Panc1 (cell line): ENCODE measurements at regions not wholly inside any gene's neighbourhood (a gene's known extent, or its start where the extent isn't known, plus 50 kb on each side); places are given as distances from the start of the nearest gene placed in this dataset.

Experiments used
- ATAC-seq: fragments of 200-7000 bp; cut with Tn5 transposase; 2 replicates; pipeline ENCODE4 v1.9.1; 2020; ENCODE audit warnings: mild to moderate bottlenecking, moderate library complexity
- BruUV-seq: library from RNA; stranded (reverse); fragments of 400-500 nt; replicated peaks from 2 replicates; lab custom pipeline; 2021; lab: Mats Ljungman, UMichigan
- CTCF ChIA-PET: fragments of 300-600 bp; sonication (Branson Sonifier 250); formaldehyde crosslinking; loops from one replicate; lab custom pipeline; 2022; ENCODE audit warnings: antibody characterized with exemption; lab: Charles Lee
- POLR2A ChIA-PET: fragments of 300-600 bp; sonication (Branson Sonifier 250); formaldehyde crosslinking; loops from one replicate; lab custom pipeline; 2022; ENCODE audit warnings: antibody characterized with exemption; lab: Charles Lee
- DNase-seq: peaks from one replicate; pipeline ENCODE4 v3.0.0-alpha.2; 2010; ENCODE audit warnings: low read depth, low spot score
- H3K27ac ChIP-seq: 2 replicates; pipeline ENCODE4 v1.5.1; 2011; ENCODE audit warnings: mild to moderate bottlenecking, low read length, inconsistent platforms
- H3K27me3 ChIP-seq: fragments of 200-500 bp; sonication (Bioruptor generic); 2 replicates; pipeline ENCODE4 v1.6.0; 2014; ENCODE audit warnings: low read length, inconsistent platforms; ENCODE audit not compliant: control insufficient read depth, insufficient read depth
- H3K36me3 ChIP-seq: fragments of 200-500 bp; sonication (Bioruptor generic); 2 replicates; pipeline ENCODE4 v1.5.1; 2014; ENCODE audit warnings: inconsistent platforms, mild to moderate bottlenecking, low read length, moderate library complexity; ENCODE audit not compliant: control insufficient read depth, insufficient read depth
- H3K4me1 ChIP-seq: 2 replicates; pipeline ENCODE4 v1.5.1; 2011; ENCODE audit warnings: inconsistent platforms, mild to moderate bottlenecking, low read length, moderate library complexity; ENCODE audit not compliant: control insufficient read depth, insufficient read depth
- H3K4me3 ChIP-seq, 2 experiments: 2 replicates each; pipeline ENCODE4 v1.5.1; 2011 to 2012; ENCODE audit warnings: low read depth in 2 of 2, low read length in 2 of 2, mild to moderate bottlenecking in 2 of 2, inconsistent platforms in 1 of 2, moderate library complexity in 1 of 2
- H3K9me3 ChIP-seq: fragments of 200-500 bp; sonication (Bioruptor generic); 2 replicates; pipeline ENCODE4 v1.5.1; 2014; ENCODE audit warnings: low read depth, mild to moderate bottlenecking, inconsistent platforms, low read length, moderate library complexity; ENCODE audit not compliant: control insufficient read depth, insufficient read depth
- POLR2AphosphoS5 ChIP-seq: IDR thresholded peaks from 2 replicates; pipeline ENCODE4 v1.6.1; 2012; ENCODE audit warnings: mild to moderate bottlenecking, low read depth, low read length, moderate library complexity
- SIN3A ChIP-seq: IDR thresholded peaks from 2 replicates; pipeline ENCODE4 v1.6.1; 2012; ENCODE audit warnings: low read depth, mild to moderate bottlenecking, low read length, moderate library complexity, borderline replicate concordance; ENCODE audit not compliant: insufficient read depth
- TCF7L2 ChIP-seq: IDR thresholded peaks from 2 replicates; pipeline ENCODE4 v1.6.1; 2011; ENCODE audit warnings: mild to moderate bottlenecking, low read depth, low read length, inconsistent platforms
- in situ Hi-C: cut with HindIII; loops from 2 replicates; pipeline ENCODE4 v1.10.0; 2016; ENCODE audit warnings: low sequenced_read_pairs, low pct_unique_long_range_greater_than_20kb
- intact Hi-C: fragments of 100-400 bp; cut with micrococcal nuclease; formaldehyde crosslinking; loops from one replicate; pipeline ENCODE4 v1.10.0; 2022; ENCODE audit not compliant: unreplicated experiment
- TF ChIP-seq, protein P1 (sequence below), 2 experiments: IDR thresholded peaks; 2 replicates each; pipeline ENCODE4 v1.6.1; 2011 to 2012; ENCODE audit warnings: low read depth in 2 of 2, control low read depth in 1 of 2, low read length in 1 of 2, mild to moderate bottlenecking in 1 of 2, moderate library complexity in 1 of 2; ENCODE audit not compliant: insufficient read depth in 1 of 2
- TF ChIP-seq, protein P2 (sequence below): fragments of 450-650 bp; IDR thresholded peaks from 2 replicates; pipeline ENCODE4 v1.5.1; 2017; ENCODE audit warnings: mild to moderate bottlenecking

DNA sequence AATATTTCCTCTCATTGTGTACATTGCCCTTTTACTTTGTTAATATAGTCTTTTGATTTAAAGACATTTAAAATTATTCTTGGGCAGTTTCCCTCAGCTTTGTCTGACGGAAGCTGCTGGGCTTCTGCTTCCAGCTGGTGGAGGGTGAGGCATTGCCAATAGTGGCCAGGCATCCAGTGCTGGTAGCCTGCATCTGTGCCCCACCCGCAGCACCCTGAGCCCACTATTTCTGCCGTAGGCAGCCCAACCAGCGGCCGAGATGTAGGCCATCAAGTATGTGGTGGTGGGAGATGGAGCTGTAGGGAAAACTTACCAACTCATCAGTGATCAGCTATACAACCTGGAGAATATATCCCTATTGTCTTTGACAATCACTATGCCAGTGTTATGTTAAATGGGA lies 226.0 kb upstream of the SYNCRIP start:
- ATAC-seq (no peak), DNase-seq (no peak)
- in situ Hi-C loops (no loop called here), intact Hi-C loops (no loop called here)
- TF ChIP-seq SIN3A (no peak), TCF7L2 (no peak), POLR2AphosphoS5 (no peak)
- TF ChIP-seq, protein P1, sequence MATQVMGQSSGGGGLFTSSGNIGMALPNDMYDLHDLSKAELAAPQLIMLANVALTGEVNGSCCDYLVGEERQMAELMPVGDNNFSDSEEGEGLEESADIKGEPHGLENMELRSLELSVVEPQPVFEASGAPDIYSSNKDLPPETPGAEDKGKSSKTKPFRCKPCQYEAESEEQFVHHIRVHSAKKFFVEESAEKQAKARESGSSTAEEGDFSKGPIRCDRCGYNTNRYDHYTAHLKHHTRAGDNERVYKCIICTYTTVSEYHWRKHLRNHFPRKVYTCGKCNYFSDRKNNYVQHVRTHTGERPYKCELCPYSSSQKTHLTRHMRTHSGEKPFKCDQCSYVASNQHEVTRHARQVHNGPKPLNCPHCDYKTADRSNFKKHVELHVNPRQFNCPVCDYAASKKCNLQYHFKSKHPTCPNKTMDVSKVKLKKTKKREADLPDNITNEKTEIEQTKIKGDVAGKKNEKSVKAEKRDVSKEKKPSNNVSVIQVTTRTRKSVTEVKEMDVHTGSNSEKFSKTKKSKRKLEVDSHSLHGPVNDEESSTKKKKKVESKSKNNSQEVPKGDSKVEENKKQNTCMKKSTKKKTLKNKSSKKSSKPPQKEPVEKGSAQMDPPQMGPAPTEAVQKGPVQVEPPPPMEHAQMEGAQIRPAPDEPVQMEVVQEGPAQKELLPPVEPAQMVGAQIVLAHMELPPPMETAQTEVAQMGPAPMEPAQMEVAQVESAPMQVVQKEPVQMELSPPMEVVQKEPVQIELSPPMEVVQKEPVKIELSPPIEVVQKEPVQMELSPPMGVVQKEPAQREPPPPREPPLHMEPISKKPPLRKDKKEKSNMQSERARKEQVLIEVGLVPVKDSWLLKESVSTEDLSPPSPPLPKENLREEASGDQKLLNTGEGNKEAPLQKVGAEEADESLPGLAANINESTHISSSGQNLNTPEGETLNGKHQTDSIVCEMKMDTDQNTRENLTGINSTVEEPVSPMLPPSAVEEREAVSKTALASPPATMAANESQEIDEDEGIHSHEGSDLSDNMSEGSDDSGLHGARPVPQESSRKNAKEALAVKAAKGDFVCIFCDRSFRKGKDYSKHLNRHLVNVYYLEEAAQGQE (IDR thresholded peaks at IDR 0.05; ENCODE audit: insufficient read depth in 1 of 2, low read depth in 2 of 2, low read length in 1 of 2): no peak
- TF ChIP-seq, protein P2, sequence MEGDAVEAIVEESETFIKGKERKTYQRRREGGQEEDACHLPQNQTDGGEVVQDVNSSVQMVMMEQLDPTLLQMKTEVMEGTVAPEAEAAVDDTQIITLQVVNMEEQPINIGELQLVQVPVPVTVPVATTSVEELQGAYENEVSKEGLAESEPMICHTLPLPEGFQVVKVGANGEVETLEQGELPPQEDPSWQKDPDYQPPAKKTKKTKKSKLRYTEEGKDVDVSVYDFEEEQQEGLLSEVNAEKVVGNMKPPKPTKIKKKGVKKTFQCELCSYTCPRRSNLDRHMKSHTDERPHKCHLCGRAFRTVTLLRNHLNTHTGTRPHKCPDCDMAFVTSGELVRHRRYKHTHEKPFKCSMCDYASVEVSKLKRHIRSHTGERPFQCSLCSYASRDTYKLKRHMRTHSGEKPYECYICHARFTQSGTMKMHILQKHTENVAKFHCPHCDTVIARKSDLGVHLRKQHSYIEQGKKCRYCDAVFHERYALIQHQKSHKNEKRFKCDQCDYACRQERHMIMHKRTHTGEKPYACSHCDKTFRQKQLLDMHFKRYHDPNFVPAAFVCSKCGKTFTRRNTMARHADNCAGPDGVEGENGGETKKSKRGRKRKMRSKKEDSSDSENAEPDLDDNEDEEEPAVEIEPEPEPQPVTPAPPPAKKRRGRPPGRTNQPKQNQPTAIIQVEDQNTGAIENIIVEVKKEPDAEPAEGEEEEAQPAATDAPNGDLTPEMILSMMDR: no peak
- ChIA-PET POLR2A (no interaction called here), CTCF (no interaction called here)
- H3K27me3 ChIP-seq: no peaks in the 10 kb centered on the region
- H3K4me1 ChIP-seq: peaks cover 18% of the 10 kb centered on the region
- H3K36me3 ChIP-seq: no peaks in the 10 kb centered on the region
- no peaks in the 10 kb centered on the region for H3K9me3 ChIP-seq
- no peak overlapping the region for H3K27ac ChIP-seq
- no peak overlapping the region for H3K4me3 ChIP-seq
- no TSS peak for BruUV-seq

DNA sequence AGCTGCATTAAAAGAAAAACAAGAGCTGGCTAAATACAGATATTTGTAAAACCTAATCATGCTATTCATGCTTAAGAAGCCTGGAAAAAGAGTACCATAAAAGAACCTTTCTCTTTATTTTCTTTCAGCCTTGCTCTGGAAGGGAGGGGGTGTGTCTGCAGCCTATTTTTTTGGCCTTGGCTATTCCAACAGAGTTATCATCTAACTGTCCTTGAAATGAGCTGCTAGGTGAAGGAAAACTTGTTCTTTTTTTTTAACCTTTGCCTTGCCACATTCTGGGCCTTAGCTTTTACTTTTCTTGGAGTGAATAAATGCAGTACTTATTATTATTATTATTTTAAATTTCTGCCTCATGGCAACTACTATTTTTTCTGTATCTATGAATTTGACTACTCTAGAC lies 224.9 kb upstream of the SYNCRIP start:
- no peaks in the 10 kb centered on the region for H3K36me3 ChIP-seq
- H3K9me3 ChIP-seq: no peaks in the 10 kb centered on the region
- intact Hi-C loops: no loop called here
- no peak overlapping the region for H3K4me3 ChIP-seq
- DNase-seq: no peak
- H3K4me1 ChIP-seq: peaks cover 18% of the 10 kb centered on the region
- no TSS peak for BruUV-seq
- no peak overlapping the region for H3K27ac ChIP-seq
- CTCF ChIA-PET: no interaction called here
- ATAC-seq: no peak
- TF ChIP-seq, protein P1 (IDR thresholded peaks at IDR 0.05; ENCODE audit: insufficient read depth in 1 of 2, low read depth in 2 of 2, low read length in 1 of 2): no peak
- no peak for TF ChIP-seq POLR2AphosphoS5
- TF ChIP-seq, protein P2: no peak
- no peak for TF ChIP-seq SIN3A
- no peak for TF ChIP-seq TCF7L2
- no peaks in the 10 kb centered on the region for H3K27me3 ChIP-seq
- in situ Hi-C loops: no loop called here
- POLR2A ChIA-PET: no interaction called here
